Stimulated activated CD8-positive, alpha-beta memory T cell treated with anti-CD3 and anti-CD28 coated beads, Interleukin-7, amount 100 ng/mL, for 1 hour (primary cell): ENCODE measurements at regions not wholly inside any gene's neighbourhood (a gene's known extent, or its start where the extent isn't known, plus 50 kb on each side); places are given as distances from the start of the nearest gene placed in this dataset.
"Not testable (repeated sequence)": the region's sequence is repeated elsewhere in the genome, so short reads cannot be mapped to it uniquely, and the experiment has no call there.

Source experiments
- DNase-seq, 2 donors: peaks; one replicate each; pipeline ENCODE4 v3.0.0-alpha.2; 2020; ENCODE audit warnings: low read depth in 2 of 2

DNA sequence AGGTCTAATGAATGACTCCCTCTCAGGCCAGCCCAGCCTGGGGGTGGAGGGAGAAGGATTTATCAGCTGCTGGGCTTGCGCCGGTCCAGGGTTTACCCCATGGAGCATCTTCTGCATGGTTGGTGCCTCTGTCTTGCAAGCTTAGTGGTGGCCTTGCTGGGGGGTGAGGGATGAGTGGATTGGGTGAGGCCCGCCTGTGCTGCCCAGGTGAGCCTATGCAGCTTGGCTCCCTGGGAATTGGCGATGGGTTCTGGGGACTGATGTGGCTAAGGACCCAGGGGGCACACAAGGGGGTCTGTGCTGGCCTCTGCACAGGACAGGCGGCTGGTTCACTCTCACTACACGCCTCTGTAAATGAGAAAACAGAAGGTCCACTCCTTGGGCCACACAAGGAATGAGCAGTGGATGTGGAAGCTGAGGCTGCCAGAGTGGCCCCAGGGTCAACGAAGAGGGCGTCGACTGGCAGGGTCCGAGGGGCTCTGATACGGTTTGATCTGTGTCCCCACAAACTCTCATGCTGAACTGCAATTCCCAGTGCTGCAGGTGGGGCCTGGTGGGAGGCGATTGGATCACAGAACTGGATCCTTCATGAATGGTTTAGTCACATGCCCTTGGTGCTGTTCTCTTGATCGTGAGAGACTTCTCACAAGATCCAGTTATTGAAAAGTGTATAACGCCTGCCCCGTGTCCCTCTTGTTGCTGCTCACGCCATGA lies 151.6 kb upstream of the HDAC4 start:
- DNase-seq: no peak

DNA sequence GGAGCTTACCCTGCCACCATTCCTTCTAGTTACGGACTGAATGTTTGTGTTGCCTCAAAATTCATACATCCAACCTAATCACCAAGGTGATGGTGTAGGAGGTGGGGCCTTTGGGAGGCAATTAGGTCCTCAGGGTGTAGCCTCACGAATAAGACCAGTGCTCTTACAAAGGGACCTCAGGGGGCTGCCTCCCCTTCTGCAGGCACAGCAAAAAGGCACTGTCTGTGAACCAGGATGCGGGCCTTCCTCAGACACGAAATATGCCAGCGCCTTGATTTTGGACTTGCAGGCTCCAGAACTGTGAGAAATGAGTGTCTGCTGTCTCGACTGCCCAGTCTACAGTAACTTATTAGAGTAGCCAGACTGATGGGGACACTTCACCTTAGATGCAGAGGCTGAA lies 150.4 kb upstream of the HDAC4 start:
- DNase-seq: no peak

DNA sequence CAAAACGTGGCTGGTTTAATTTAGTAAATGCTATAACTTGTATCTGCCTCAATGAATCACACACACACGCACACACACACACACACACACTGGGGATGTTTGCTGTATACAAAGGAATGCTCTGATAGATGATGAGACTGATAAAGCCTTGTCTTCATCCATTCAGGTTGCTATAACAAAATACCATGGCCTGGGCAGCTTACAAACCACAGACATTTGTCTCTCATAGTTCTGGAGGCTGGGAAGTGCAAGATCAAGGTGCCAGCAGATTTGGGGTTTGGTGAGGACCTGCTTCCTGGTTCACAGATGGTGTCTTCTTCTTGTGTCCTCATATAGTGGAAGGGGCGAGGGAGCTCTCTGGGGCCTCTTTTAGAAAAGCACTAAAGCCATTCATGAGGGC lies 149.5 kb upstream of the HDAC4 start:
- no peak for DNase-seq

DNA sequence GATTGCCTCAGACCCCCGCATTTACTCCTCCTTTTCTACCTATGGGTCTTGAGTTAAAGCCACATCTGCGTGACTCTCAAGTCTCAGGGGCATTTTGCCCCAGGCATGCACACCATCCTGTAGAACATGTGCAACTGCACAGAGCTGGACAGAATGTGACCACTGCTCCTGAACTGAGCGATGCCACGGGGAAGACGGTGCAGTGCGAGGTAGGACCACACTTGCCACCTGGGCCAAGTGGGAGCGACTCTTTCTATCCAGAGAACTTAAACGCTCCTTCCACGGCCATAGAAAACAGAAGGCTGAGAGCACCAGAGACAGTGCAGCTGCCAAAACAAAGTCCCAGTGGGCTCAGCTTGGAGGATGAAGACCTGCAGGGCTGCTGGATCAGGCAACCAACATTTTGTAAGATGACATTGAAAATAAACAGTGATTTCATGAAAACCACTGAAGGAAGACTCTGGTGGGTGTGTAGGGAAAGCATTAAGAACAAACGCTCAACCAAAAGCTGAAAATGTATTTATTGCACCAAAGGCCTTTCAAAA lies 149.0 kb upstream of the HDAC4 start:
- no peak for DNase-seq

DNA sequence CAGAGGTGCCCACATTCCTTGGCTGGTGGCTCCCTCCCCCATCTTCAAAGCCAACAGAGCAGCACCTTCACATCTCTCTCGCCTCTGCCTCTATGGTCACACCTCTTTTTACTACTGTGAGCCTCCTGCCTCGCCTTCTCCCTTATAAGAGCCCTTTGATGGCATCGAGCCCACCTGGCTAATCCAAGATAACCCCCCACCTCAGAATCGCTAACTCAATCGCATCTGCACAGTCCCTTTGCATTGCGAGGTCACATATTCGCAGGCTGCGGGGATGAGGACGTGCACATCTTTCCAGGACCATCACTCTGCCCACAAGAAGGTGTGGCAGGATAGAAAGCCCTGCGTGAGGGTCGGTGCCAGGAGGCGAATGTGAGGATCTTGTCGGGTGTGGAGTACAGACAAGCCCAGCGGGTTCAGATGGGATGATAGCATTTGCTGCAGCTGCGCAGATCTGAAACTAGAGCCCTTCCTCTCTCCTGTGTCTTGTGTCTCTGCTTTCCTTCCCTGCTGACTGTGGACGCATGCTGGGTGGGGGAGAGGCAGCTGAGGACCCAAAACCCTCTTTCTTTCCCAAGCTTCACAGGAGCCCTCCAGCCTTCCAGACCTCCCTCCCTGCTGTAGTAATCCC lies 148.3 kb upstream of the HDAC4 start:
- DNase-seq: no peak

DNA sequence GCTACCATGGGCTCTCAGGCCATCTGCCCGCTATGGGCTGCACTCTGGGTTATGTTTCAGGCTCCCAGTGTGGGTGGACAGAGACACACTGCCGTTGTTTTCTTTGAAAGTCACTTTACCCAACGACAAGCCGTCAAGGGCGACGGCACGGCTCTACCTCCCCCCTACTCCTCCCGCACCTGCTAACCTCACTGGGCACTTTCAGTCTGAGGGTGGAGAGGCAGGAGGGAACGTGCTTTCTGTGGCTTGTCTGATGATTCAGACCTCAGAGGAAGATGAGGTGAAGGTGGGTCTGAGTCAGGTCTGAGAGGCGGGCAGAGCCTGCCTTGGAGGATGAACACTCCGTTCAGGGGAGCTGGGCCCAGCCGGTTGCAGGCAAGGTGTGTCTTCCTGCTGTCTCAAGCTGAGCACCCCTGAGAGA lies 147.6 kb upstream of the HDAC4 start:
- DNase-seq: peak; percentile 10 to 12

DNA sequence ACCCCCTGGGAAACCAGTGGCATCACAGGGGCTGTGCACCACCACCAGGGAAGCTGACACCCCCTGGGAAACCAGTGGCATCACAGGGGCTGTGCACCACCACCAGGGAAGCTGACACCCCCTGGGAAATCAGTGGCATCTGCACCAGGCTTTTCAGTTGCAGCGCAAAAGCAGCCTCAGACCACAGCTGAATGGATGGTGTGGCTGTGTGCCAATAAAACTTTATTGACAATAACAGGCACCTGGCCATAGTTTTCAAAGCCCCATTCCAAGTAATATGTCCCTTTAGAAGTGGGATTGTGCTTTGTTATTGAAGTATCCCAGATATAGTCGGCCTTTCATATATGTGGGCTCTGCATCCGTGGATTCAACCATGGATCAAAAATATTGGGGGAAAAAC lies 146.3 kb upstream of the HDAC4 start:
- DNase-seq: not testable (repeated sequence)

DNA sequence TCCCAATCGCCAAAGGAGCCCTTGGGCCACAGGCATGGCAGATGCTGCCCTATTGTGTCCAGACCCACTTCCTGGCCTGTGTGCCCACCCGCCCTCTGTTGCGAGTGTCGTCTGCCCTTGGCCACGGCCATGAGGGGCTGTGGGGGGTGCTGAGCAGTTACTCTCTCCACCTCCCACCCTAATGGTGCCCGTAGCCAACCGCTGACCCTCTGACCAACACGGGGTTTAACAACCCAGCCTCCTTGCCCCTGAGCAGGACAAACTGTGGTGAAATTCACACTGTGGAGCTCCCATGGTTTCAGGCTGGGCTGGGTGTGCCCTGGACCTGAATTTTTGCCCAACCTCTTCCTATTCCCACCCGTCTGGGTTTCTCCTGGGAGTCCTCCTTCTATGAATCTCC lies 145.7 kb upstream of the HDAC4 start:
- DNase-seq: no peak

DNA sequence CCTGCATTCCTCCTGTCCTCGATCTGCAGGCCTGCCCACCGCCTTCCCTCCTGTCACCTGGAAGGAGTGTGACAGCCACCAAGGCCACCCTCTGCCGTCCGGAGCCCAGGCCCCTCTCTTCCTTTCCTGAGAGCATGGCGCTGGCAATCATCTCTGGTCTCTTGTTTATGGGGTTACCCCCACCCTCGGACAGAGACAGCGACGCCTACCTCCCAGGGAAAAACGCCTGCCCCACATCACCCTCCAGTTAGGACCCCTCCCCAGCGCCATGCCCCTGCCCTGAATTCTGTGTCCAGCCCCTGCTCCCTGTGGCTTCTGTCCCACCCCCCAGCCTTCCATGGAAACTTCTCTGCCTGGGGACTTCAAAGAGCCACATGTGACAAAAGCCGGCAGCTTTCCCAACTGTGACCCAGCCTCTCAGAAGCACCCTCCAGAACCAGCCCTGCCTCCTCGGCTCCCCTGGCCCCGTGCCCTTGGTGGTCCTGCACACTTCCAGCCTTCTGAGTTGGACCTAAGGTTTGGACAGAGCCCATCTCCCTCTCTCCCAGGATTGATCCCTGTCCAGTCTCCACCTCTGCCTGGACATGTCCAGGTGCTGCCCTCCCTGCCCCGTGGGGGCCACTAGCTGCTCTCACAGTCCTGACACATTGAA lies 145.0 kb upstream of the HDAC4 start:
- DNase-seq: no peak

DNA sequence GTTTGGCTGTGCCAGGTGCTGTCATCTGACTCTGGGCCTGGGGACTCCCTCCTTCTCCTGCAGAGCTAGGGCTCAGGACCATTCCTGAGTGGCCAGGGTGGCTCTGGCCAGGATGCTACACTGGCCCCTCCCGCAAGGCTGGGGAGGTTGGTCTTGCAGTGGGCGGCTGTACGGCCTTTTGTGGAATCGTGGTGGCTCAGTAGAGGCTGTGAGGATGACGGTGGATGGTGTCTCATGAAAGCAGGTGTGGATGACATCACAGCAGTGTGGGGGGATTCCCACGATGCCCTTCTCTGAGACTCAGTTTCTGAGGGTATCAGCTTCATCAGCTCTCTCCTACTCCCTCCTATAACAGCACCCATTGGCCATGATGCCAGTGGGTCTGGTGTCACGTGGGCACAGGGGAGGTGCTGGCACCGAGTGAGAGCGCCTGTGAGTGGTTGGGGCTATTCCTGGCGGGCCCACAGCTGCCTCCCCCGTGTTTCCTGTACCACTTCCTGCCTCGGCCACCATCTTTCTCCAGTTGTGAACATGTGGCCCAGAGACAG lies 144.2 kb upstream of the HDAC4 start:
- peak in 1 of 2 donors; percentile 2 for DNase-seq

DNA sequence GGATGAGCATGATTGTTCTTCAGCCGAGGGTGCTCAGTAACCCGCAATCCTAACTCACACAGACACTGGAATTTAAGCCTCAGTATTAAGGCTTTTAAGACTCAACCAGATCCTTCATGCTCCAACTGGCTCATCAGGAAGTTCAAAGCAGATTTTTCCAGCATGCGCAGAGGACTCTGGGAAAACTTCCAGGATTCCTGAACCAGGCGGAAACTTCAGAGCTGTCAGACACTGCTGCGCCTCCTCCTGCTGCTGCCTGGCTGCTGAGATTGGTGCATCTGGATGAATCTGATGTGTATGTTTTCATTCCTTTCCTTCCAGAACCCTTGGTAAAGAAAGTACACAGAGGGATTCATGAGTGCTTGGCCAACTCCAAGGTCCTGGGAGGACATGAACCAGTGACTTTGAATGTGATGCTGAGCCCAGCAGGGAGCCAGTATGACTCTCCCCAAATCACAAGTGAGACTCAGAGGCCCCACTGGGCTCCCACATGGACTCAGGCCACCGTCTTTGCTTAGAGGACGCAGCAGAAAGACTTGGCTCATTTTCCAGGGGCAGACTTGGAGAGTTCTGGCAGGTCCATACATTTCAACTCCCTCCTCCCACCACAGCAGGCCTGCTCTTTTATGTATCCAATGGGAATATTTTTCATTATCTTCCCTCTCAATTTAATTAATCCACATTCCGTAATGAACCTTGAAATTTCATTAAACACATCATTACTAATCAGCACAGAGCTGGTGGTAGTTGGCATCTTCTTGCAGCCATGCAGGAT lies 143.5 kb upstream of the HDAC4 start:
- no peak for DNase-seq

DNA sequence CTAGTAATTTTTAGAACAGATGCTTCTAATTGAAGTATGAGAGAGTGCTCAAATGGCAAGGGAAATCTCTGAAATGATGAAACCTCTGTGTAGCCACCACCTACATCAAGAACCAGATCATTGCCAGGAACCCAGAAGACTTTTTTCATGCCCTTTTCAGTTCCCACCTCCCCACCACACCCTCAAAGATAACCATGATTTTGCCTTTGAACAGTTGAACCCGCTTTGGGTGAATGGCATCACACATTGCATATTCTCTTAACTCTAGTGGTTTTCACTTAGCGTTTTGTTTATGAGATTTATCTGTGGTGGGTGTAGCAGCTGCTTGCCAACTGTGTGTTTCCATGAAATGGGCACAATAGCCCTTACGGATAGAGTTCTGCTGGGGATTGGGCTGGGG lies 142.9 kb upstream of the HDAC4 start:
- no peak for DNase-seq

DNA sequence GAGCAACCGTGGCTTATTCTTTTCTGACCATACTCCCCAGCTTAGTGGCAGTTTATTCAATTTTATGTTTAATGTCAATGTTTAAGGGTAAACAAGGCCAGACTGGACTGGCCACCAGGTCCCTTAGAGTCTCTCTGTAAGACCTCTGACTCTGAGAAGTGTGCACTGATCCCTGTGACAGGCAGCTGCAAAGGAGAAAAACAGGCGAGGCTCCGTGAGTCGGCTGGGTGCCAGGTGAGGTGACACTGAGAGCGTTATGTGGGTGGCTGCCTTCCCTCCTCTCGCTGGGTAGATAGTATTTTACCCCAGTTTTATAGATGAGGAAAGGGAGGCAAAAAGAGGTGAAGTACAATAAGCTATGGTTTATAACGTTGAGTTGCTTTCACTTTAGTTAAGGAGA lies 139.4 kb upstream of the HDAC4 start:
- DNase-seq: no peak

DNA sequence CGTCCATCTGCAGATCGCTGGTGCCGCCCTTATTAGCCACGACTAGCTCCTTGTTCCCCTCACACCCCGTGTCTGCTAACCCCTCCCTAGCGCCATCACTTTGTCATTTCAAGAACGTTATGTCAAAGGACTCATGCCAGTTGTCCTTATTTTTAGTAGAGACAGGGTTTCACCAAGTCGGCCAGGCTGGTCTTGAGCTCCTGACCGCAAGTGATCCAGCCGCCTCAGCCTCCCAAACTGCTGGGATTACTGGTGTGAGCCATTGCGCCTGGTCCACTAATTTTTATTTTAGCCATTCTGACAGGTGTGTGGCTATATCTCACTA lies 138.9 kb upstream of the HDAC4 start:
- no peak for DNase-seq

DNA sequence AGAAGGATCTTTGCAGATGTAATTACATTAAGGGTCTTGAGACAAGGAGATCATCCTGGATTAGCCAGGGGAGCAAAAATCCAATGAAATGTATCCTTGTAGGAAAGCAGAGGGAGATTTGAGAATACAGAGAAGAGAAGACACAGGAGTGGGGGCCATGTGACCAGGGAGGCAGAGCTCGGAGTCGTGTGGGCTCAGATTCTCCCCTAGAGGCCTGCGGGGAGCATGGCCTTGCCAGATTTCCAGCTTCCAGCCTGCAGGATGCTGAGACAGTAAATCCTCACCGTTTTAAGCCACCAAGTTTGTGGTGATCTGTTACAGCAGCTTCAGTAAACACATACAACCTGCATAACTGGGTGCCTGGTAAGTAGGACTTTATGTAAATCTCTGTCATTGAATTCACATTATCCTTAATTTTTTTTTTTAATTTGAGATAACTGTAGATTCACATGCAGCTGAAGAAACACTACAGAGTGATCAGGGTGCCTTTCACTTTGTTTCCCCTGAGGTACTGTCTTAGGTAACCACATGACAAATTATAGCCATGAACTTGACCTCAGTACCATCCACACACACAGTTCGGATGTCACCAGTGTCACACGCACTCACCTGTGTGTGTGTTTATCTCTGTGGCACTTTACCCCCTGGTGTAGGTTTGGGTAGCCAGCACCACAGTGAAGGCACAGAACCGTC lies 138.4 kb upstream of the HDAC4 start:
- no peak for DNase-seq

DNA sequence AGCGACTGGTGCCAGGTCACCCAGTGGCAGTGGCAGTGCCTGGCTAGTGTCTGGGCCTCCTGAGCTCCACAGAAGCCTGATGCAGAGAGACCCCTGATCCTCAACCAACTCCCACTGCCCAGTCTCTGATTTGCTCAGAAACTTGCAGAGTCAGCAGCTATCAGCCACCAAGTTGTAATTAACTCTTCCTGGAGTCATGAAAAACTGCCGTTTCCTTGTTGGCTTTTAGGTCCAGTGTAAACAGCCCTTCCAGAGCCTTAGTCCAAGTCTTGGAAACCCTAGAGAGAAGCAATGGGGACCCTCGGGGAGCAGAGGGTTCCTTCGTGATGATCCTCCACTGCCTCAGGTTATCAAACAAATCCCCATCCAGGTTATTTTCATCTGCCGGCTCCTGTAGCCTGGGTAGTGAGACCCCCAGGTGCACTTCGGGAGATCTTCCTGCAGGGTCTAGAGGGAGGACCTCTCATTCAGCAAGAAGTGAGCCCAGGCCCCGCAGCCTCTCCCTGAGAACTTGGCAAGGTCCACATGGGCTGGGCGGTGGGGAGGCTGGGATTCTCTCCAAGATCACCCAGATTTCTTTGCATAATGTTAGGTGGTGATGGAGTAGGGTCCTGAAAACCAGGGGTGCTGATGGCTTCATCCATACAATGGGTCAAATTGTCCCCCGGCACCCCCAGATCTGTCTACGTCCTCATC lies 137.7 kb upstream of the HDAC4 start:
- DNase-seq: no peak

DNA sequence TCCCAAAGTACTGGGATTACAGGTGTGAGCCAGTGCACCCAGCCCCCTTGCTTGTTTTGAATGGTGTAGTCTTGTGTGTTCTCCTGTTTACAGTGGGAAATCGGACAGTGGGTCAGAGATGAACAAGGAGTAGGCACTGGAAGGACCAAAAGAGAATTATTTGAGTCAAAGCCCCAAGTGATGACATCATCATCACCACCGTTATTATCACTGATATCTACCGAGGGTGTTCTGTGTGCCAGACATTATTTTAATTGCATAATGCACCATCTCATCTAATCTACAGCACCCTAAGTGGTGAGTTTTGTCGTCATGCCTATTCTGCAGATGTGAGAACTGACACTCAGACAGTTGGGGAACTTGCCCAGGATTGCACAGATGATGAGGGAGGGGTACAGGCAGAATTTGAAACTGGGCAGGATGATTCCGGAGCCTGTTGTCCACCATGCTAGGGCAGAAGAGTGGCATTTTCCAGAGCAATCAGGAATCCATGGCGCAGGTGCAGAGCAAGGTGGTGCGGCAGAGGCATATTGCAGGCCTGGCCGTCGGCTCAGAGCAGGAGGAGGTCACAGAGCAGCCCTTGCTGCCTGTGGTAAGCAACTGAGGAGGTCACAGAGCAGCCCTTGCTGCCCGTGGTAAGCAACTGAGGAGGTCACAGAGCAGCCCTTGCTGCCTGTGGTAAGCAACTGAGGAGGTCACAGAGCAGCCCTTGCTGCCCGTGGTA lies 137.0 kb upstream of the HDAC4 start:
- no peak for DNase-seq

DNA sequence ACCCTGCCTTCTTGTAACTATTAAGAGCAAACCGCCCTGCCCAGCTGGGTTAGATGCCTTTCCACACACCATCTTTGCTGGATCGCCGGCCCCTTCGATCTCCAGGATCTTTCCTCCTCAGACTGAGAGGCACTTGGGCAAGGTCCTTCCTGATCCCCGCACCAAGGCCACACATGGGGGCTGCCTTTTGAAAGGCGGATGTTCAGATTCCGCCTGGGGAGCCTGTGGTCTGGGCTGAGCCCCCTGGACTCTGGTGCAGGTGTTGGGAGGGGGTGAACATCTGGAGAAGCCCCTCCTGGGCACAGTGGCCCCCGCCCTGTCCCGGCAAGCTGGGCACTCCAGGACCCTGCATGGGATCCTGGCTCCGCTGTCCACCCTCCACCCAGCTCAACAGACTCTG lies 135.4 kb upstream of the HDAC4 start:
- no peak for DNase-seq

DNA sequence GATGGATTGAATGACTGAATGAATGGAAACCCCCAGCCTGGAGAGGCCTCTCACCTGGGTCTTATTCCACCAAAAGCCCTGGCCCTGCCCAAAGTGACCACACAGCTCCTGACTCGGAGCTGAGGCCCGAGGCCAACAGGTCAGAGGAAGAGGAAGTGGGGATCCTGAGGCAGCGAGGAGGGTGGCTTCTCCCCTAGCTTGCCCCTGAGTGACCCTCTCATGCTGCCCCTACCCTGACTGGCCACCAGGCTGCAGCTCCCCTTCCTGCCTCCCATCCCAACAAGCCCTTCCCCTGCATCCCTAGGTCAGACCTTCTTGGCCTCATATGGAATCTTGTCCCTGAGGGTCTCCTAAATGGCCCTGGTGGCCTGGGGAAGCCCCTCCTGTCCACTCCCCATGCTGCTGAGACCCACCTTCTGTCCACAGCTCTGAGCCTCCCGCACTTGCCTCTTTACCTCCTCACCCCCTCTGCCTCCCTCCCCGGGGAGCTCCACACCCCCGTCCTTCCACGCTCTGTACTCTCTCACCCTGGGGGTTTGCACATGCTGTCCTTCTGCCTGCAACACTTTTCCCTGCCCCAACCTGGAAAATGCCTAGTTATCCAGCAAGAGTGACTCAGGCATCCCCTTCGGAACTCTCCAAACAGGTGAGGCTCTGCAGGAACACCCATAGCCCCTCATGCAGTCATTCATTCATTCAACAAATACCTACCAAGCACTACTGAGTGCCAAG lies 134.8 kb upstream of the HDAC4 start:
- no peak for DNase-seq
